DOHH2 (cell line): ENCODE measurements at regions not wholly inside any gene's neighbourhood (a gene's known extent, or its start where the extent isn't known, plus 50 kb on each side); places are given as distances from the start of the nearest gene placed in this dataset.

ENCODE experiments used
- CTCF ChIP-seq: fragments of 200-600 bp; sonication (generic); IDR thresholded peaks from one replicate; pipeline ENCODE4 v1.5.1; 2014; ENCODE audit warnings: antibody characterized with exemption, mild to moderate bottlenecking, low read depth, low read length; ENCODE audit not compliant: poor library complexity, severe bottlenecking
- EZH2phosphoT487 ChIP-seq: fragments of 200-600 bp; sonication (generic); IDR thresholded peaks from 2 replicates; pipeline ENCODE4 v1.6.1; 2017; ENCODE audit warnings: borderline replicate concordance, mild to moderate bottlenecking, antibody characterized with exemption, low read length, moderate library complexity, mixed read lengths

- TF ChIP-seq CTCF (no peak), EZH2phosphoT487 (no peak)
Observed at GRCh38 chr3:66154444-66154861, 66.3 kb upstream of the SLC25A26 start.
